Heart right ventricle (tissue), 16 donors: ENCODE measurements at regions not wholly inside any gene's neighbourhood (a gene's known extent, or its start where the extent isn't known, plus 50 kb on each side); places are given as distances from the start of the nearest gene placed in this dataset.

Experiments used
- ATAC-seq, 8 donors: fragments of 200-7000 bp; cut with Tn5 transposase; one replicate each; pipeline ENCODE4 v1.9.1; 2020; ENCODE audit warnings: mild to moderate bottlenecking in 8 of 8, moderate library complexity in 8 of 8, moderate number of reproducible peaks in 1 of 8
- DNase-seq, 2 donors: peaks; one replicate each; pipeline ENCODE4 v3.0.0-alpha.2; 2020
- H3K27ac ChIP-seq, 10 donors: fragments of 200-600 bp; sonication (generic) in 2 of 10; one replicate each; pipeline versions ENCODE4 v1.5.0 to v1.8.0; 2020 to 2022; ENCODE audit warnings: mild to moderate bottlenecking in 3 of 10
- H3K27me3 ChIP-seq, 7 donors: fragments of 200-600 bp; one replicate each; pipeline ENCODE4 v1.8.0; 2021 to 2022; ENCODE audit warnings: mild to moderate bottlenecking in 2 of 7
- H3K36me3 ChIP-seq, 9 donors: fragments of 200-600 bp; sonication (generic) in 1 of 9; one replicate each; pipeline versions ENCODE4 v1.5.0 to v1.8.0; 2020 to 2022; ENCODE audit warnings: mild to moderate bottlenecking in 2 of 9
- H3K4me1 ChIP-seq, 9 donors: fragments of 200-600 bp; sonication (generic) in 1 of 9; one replicate each; pipeline versions ENCODE4 v1.5.0 to v1.8.0; 2020 to 2022; ENCODE audit warnings: mild to moderate bottlenecking in 4 of 9
- H3K4me3 ChIP-seq, 10 donors: fragments of 200-600 bp; sonication (generic) in 2 of 10; one replicate each; pipeline versions ENCODE4 v1.5.0 to v1.8.0; 2020 to 2022; ENCODE audit warnings: mild to moderate bottlenecking in 7 of 10, moderate library complexity in 2 of 10
- H3K9me3 ChIP-seq, 11 donors: fragments of 200-600 bp in 10 of 11; sonication (generic) in 2 of 11; one replicate each; pipeline versions ENCODE4 v1.5.0 to v1.8.0; 2013 to 2022; ENCODE audit warnings: mild to moderate bottlenecking in 2 of 11, control low read depth in 1 of 11, moderate library complexity in 1 of 11
- WGBS, 2 donors: extraction: QIAGEN DNeasy Blood & Tissue Kit; methylation state at CpG; one replicate each; pipeline ENCODE4 v1.1.7; 2013; ENCODE audit warnings: inconsistent platforms in 1 of 2; 5-methylcytosine and 5-hydroxymethylcytosine counted together
- intact Hi-C, 10 donors: fragments of 100-400 bp; cut with DNase I; formaldehyde crosslinking; loops; one replicate each; pipeline versions ENCODE4 v1.11.1 to v1.14.2; 2022
- TF ChIP-seq, protein P1 (sequence below), 9 donors: fragments of 200-600 bp; sonication (generic) in 2 of 9; IDR thresholded peaks; one replicate each; pipeline versions ENCODE4 v1.5.0 to v1.8.0; 2021 to 2022; ENCODE audit warnings: antibody characterized with exemption in 9 of 9, mild to moderate bottlenecking in 5 of 9, moderate library complexity in 1 of 9
- donor health status: Arrhythmogenic right ventricular cardiomyopathy.
- donor health status: ischemic (EF 13 %, LVEDD 7.1; RV severe dilation, severe dysfunction).
- donor health status: healthy with polysubstance abuse.
- donor health status: DM: no; HTN: yes; CAD: no.
- donor health status: DM: no; HTN: no; CAD: no.
- donor health status: ischemic (EF 25% LVEDD 6.9; RV normal size, moderate dysfunction).
- donor health status: ischemic (EF 25% LVEDD 5.7; RV mildly dilated, moderate dysfunction).
- donor health status: healthy.
- donor health status: DM: yes; HTN: yes; CAD: no.
- donor health status: Ischemic cardiomyopathy.
- donor health status: ischemic (EF 35%, LVEDD 5.7; RV mildly dilated, moderate dysfunction).
- donor health status: nonischemic (EF 11% LVEDD 7.7; RV severe dilation, severe dysfunction).
- donor health status: DM: yes; HTN: yes; CAD: no.
- donor health status: PGD.
- donor health status: ischemic (EF 29% LVEDD 5.4; RV normal size, mild dysfunction).
- donor health status: nonischemic (EF 23%, LVEDD 6.1; RV moderate dilation, normal function).

DNA sequence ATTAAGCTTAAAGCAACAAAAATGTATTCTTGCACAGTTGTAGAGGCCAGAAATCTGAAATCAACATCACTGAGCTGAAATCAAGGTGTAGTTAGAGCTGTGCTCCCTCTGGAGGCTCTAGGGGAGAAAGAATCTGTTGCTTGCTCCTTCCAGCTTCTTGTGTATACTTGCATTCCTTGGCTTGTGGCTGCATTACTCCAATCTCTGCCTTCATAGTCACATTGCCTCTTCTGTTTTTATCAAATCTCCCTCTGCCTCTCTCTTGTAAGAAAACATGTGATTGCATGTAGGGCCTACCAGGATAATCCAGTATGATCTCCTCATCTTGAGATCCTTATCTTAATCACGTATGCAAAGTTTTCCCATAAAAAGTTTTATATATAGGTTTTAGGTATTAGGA is 487.9 kb upstream of the SGO1 start:
- H3K27me3 ChIP-seq = no peaks in the 10 kb centered on the region
- no peak overlapping the region for H3K4me3 ChIP-seq
- intact Hi-C loops = no loop called here
- TF ChIP-seq, protein P1, sequence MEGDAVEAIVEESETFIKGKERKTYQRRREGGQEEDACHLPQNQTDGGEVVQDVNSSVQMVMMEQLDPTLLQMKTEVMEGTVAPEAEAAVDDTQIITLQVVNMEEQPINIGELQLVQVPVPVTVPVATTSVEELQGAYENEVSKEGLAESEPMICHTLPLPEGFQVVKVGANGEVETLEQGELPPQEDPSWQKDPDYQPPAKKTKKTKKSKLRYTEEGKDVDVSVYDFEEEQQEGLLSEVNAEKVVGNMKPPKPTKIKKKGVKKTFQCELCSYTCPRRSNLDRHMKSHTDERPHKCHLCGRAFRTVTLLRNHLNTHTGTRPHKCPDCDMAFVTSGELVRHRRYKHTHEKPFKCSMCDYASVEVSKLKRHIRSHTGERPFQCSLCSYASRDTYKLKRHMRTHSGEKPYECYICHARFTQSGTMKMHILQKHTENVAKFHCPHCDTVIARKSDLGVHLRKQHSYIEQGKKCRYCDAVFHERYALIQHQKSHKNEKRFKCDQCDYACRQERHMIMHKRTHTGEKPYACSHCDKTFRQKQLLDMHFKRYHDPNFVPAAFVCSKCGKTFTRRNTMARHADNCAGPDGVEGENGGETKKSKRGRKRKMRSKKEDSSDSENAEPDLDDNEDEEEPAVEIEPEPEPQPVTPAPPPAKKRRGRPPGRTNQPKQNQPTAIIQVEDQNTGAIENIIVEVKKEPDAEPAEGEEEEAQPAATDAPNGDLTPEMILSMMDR (IDR thresholded peaks at IDR 0.05) = no peak
- H3K36me3 ChIP-seq = no peaks in the 10 kb centered on the region
- ATAC-seq (no peak), DNase-seq (no peak)
- H3K9me3 ChIP-seq = peaks cover 0 to 24% (median 6%) of the 10 kb centered on the region in 11 donors
- H3K27ac ChIP-seq = no peak overlapping the region
- WGBS, 2 donors = 95 to 100% methylated on average over 1 of the region's 1 CpG
- peaks cover 0 to 13% (median 1%) of the 10 kb centered on the region in 9 donors for H3K4me1 ChIP-seq

GRCh38 chr3:20669675-20670074 is 483.7 kb upstream of the SGO1 start:
- TF ChIP-seq, protein P1 (IDR thresholded peaks at IDR 0.05) = no peak
- Histone ChIP-seq H3K4me1 (peaks cover 0 to 28% (median 18%) of the 10 kb centered on the region in 9 donors), H3K27me3 (no peaks in the 10 kb centered on the region), H3K36me3 (no peaks in the 10 kb centered on the region), H3K9me3 (peaks cover 0 to 17% (median 4%) of the 10 kb centered on the region in 11 donors), H3K4me3 (no peak overlapping the region), H3K27ac (peak overlapping the region in 8 of 10 donors; percentile 37 to 71 (median 52))
- DNase-seq = no peak
- intact Hi-C loops = loop anchor here in 1 of 10 donors (5.0 kb wide), 1 partner anchor 33 kb away; no protein-coding TSS in a partner anchor
- no peak for ATAC-seq
- WGBS, 2 donors = 68 to 71% methylated on average over 2 of the region's 2 CpGs

- Histone ChIP-seq H3K4me1 (peaks cover 0 to 28% (median 18%) of the 10 kb centered on the region in 9 donors), H3K27me3 (no peaks in the 10 kb centered on the region), H3K4me3 (no peak overlapping the region), H3K27ac (peak overlapping the region in 8 of 10 donors; percentile 37 to 71 (median 52)), H3K9me3 (peaks cover 0 to 15% (median 4%) of the 10 kb centered on the region in 11 donors), H3K36me3 (no peaks in the 10 kb centered on the region)
- intact Hi-C loops = loop anchor here in 1 of 10 donors (5.0 kb wide), 1 partner anchor 33 kb away; no protein-coding TSS in a partner anchor
- ATAC-seq = peak; percentile 92 to 100 (median 98)
- peak; percentile 30 to 80 for DNase-seq
- TF ChIP-seq, protein P1 (IDR thresholded peaks at IDR 0.05) = no peak
- WGBS, 2 donors = 18 to 24% methylated on average over 5 of the region's 5 CpGs
Observed at GRCh38 chr3:20669184-20669583, 483.2 kb upstream of the SGO1 start.

GRCh38 chr3:20668411-20668810 is 482.4 kb upstream of the SGO1 start:
- Histone ChIP-seq H3K4me3 (no peak overlapping the region), H3K9me3 (peaks cover 0 to 7% (median 0%) of the 10 kb centered on the region in 11 donors), H3K4me1 (peaks cover 0 to 28% (median 18%) of the 10 kb centered on the region in 9 donors), H3K36me3 (no peaks in the 10 kb centered on the region), H3K27me3 (no peaks in the 10 kb centered on the region), H3K27ac (peak overlapping the region in 8 of 10 donors; percentile 10 to 71 (median 44))
- intact Hi-C loops = loop anchor here in 1 of 10 donors (5.0 kb wide), 1 partner anchor 34 kb away; no protein-coding TSS in a partner anchor
- DNase-seq = no peak
- 56 to 68% methylated on average over 3 of the region's 3 CpGs for WGBS, 2 donors
- TF ChIP-seq, protein P1 (IDR thresholded peaks at IDR 0.05) = no peak
- peak in 5 of 8 donors; percentile 21 to 58 (median 29) for ATAC-seq
